ENCODE measurements at regions not wholly inside any gene's neighbourhood (a gene's known extent, or its start where the extent isn't known, plus 50 kb on each side); places are given as distances from the start of the nearest gene placed in this dataset.
A peak's percentile ranks its signal among the peaks of the same experiment; 100 is the strongest.

GRCh38 chr16:85164838-85165516 is 52.7 kb upstream of the CIBAR2 start:
- Histone ChIP-seq H3K4me3 (no peak overlapping the region), H3K27ac (ENCODE audit: low read depth in 1 of 2, low read length in 1 of 2) (no peak overlapping the region), H3K27me3 (ENCODE audit: control insufficient read depth in 3 of 3, insufficient read depth in 3 of 3, low read length in 2 of 3) (no peaks in the 10 kb centered on the region), H3K36me3 (ENCODE audit: control insufficient read depth in 4 of 4, insufficient read depth in 4 of 4, low read length in 4 of 4) (no peaks in the 10 kb centered on the region), H3K4me1 (ENCODE audit: control insufficient read depth in 5 of 5, insufficient read depth in 5 of 5, low read length in 5 of 5) (peaks cover 0 to 59% (median 17%) of the 10 kb centered on the region in 5 donors), H3K9me3 (ENCODE audit: control insufficient read depth in 4 of 4, insufficient read depth in 3 of 4, low read length in 3 of 4) (no peaks in the 10 kb centered on the region), H3K9ac (ENCODE audit: insufficient read depth in 1 of 2, low read length in 2 of 2) (no peak overlapping the region)
- WGBS, 2 donors = 68 to 79% methylated on average over 12 of the region's 12 CpGs
- ATAC-seq (ENCODE audit: insufficient read depth, low FRiP score) (no peak), DNase-seq (peak in 2 of 3 donors; percentile 60 to 69)
- TF ChIP-seq CTCF (IDR thresholded peaks at IDR 0.05; ENCODE audit: control extremely low read depth, extremely low read depth) = no peak

DNA sequence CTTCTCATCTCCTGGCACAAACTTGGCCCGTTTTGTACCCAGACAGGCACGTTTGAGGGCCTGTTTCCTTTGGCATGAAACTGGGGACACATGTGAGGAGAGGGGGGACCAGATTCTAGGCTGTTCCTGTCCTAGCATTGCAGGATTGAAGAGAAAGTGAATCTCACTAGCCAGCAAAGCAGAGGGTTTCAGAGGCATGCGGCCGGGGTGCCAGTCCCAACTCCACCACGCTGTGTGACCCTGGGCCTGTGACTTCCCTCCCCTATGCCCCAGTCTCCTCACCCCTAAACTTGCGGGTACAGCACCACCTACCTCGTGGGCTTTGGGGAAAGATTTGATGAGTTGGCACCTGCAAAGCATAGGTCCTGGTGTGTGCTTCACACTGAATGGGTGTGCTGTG is 53.5 kb upstream of the CIBAR2 start:
- Histone ChIP-seq H3K27ac (ENCODE audit: low read depth in 1 of 2, low read length in 1 of 2) (no peak overlapping the region), H3K36me3 (ENCODE audit: control insufficient read depth in 4 of 4, insufficient read depth in 4 of 4, low read length in 4 of 4) (no peaks in the 10 kb centered on the region), H3K4me3 (no peak overlapping the region), H3K4me1 (ENCODE audit: control insufficient read depth in 5 of 5, insufficient read depth in 5 of 5, low read length in 5 of 5) (peaks cover 0 to 58% (median 17%) of the 10 kb centered on the region in 5 donors), H3K9me3 (ENCODE audit: control insufficient read depth in 4 of 4, insufficient read depth in 3 of 4, low read length in 3 of 4) (no peaks in the 10 kb centered on the region), H3K27me3 (ENCODE audit: control insufficient read depth in 3 of 3, insufficient read depth in 3 of 3, low read length in 2 of 3) (no peaks in the 10 kb centered on the region), H3K9ac (ENCODE audit: insufficient read depth in 1 of 2, low read length in 2 of 2) (no peak overlapping the region)
- no peak for TF ChIP-seq CTCF (IDR thresholded peaks at IDR 0.05; ENCODE audit: control extremely low read depth, extremely low read depth)
- no peak for ATAC-seq (ENCODE audit: insufficient read depth, low FRiP score)
- no peak for DNase-seq
- WGBS, 2 donors = 86 to 89% methylated on average over 7 of the region's 7 CpGs

DNA sequence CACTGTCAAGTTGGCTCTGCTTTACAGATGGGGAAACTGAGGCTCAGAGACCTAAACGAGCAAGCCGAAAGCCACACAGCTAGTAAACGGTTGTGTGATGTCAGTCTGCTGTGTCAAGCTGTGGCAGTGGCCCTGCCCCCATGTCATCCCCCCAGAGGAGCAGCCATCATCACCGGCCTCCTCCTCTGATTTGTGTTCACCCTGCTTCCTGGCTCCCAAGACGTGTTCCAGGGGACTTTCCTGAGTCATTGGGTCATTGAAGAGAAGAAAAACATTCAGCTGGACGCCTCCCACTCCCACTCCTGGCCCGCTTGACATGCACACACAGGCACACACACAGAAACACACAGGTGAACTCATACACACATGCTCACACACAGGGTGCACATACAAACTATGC is 54.0 kb upstream of the CIBAR2 start:
- H3K4me1 ChIP-seq (ENCODE audit: control insufficient read depth in 5 of 5, insufficient read depth in 5 of 5, low read length in 5 of 5) = peaks cover 0 to 61% (median 21%) of the 10 kb centered on the region in 5 donors
- H3K9ac ChIP-seq (ENCODE audit: insufficient read depth in 1 of 2, low read length in 2 of 2) = no peak overlapping the region

More for the DNA sequence above, 54.0 kb upstream of the CIBAR2 start:
- H3K27ac ChIP-seq (ENCODE audit: low read depth in 1 of 2, low read length in 1 of 2) = no peak overlapping the region
- 70 to 78% methylated on average over 7 of the region's 7 CpGs for WGBS, 2 donors
- H3K4me3 ChIP-seq = no peak overlapping the region
- H3K9me3 ChIP-seq (ENCODE audit: control insufficient read depth in 4 of 4, insufficient read depth in 3 of 4, low read length in 3 of 4) = no peaks in the 10 kb centered on the region
- ATAC-seq (ENCODE audit: insufficient read depth, low FRiP score) (no peak), DNase-seq (no peak)
- H3K36me3 ChIP-seq (ENCODE audit: control insufficient read depth in 4 of 4, insufficient read depth in 4 of 4, low read length in 4 of 4) = peaks cover 0 to 2% (median 0%) of the 10 kb centered on the region in 4 donors
- no peak for TF ChIP-seq CTCF (IDR thresholded peaks at IDR 0.05; ENCODE audit: control extremely low read depth, extremely low read depth)
- H3K27me3 ChIP-seq (ENCODE audit: control insufficient read depth in 3 of 3, insufficient read depth in 3 of 3, low read length in 2 of 3) = no peaks in the 10 kb centered on the region
